ENCODE measurements at regions not wholly inside any gene's neighbourhood (a gene's known extent, or its start where the extent isn't known, plus 50 kb on each side); places are given as distances from the start of the nearest gene placed in this dataset.

DNA sequence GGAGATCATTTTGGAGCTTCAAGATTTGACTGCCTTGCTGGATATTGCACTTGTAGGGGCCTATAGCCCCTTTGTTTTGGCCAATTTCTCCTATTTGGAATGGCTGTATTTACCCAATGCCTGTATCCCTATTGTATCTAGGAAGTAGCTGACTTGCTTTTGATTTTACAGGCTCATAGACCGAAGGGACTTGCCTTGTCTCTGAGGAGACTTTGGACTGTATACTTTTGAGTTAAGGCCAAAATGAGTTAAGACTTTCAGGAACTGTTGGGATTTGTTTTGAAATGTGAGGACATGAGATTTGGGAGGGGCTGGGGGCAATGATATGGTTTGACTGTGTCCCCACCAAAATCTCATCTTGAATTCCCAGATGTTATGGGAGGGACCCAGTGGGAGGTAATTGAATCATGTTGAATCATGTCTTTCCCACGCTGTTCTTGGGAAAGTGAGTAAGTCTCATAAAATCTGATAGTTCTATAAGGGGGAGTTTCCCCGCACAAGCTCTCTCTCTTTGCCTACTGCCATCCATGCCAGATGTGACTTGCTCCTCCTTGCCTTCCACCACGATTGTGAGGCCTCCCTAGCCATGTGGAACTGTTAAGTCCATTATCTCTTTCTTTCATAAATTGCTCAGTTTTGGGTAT is 276.1 kb downstream of the LMX1A start:
- Histone ChIP-seq H3K9ac (ENCODE audit: low read depth in 1 of 2, low read length in 2 of 2) (no peak overlapping the region), H3K27me3 (ENCODE audit: control insufficient read depth in 4 of 4, insufficient read depth in 4 of 4, low read length in 3 of 4) (no peaks in the 10 kb centered on the region), H3K27ac (ENCODE audit: low read depth in 1 of 2, low read length in 2 of 2) (no peak overlapping the region), H3K4me1 (ENCODE audit: control insufficient read depth in 4 of 4, insufficient read depth in 4 of 4, low read length in 3 of 4) (no peaks in the 10 kb centered on the region), H3K9me3 (ENCODE audit: control insufficient read depth in 4 of 4, low read length in 3 of 4) (no peaks in the 10 kb centered on the region), H3K36me3 (ENCODE audit: control insufficient read depth in 4 of 4, insufficient read depth in 3 of 4, low read depth in 1 of 4, low read length in 3 of 4) (no peaks in the 10 kb centered on the region), H3K4me3 (ENCODE audit: low read depth in 1 of 3, low read length in 3 of 3) (no peak overlapping the region)
- TF ChIP-seq NR2F2 (IDR thresholded peaks at IDR 0.05) (no peak), FOXA1 (IDR thresholded peaks at IDR 0.05) (no peak), TAF1 (conservative IDR thresholded peaks at IDR 0.05) (no peak), RXRA (IDR thresholded peaks at IDR 0.05) (no peak), JUND (IDR thresholded peaks at IDR 0.05) (no peak), FOXA2 (IDR thresholded peaks at IDR 0.05) (no peak), HNF4A (conservative IDR thresholded peaks at IDR 0.05) (no peak), REST (IDR thresholded peaks at IDR 0.05) (no peak), MAX (IDR thresholded peaks at IDR 0.05) (no peak), YY1 (IDR thresholded peaks at IDR 0.05) (no peak), GABPA (IDR thresholded peaks at IDR 0.05 in 1 of 2, conservative IDR thresholded peaks at IDR 0.05 in 1 of 2) (no peak), RAD21 (IDR thresholded peaks at IDR 0.05) (no peak), EGR1 (IDR thresholded peaks at IDR 0.05; ENCODE audit: low read depth in 2 of 2) (no peak), ATF3 (IDR thresholded peaks at IDR 0.05) (no peak)
- TF ChIP-seq, protein P1, sequence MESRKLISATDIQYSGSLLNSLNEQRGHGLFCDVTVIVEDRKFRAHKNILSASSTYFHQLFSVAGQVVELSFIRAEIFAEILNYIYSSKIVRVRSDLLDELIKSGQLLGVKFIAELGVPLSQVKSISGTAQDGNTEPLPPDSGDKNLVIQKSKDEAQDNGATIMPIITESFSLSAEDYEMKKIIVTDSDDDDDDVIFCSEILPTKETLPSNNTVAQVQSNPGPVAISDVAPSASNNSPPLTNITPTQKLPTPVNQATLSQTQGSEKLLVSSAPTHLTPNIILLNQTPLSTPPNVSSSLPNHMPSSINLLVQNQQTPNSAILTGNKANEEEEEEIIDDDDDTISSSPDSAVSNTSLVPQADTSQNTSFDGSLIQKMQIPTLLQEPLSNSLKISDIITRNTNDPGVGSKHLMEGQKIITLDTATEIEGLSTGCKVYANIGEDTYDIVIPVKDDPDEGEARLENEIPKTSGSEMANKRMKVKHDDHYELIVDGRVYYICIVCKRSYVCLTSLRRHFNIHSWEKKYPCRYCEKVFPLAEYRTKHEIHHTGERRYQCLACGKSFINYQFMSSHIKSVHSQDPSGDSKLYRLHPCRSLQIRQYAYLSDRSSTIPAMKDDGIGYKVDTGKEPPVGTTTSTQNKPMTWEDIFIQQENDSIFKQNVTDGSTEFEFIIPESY (IDR thresholded peaks at IDR 0.05): no peak
- TF ChIP-seq, protein P2, sequence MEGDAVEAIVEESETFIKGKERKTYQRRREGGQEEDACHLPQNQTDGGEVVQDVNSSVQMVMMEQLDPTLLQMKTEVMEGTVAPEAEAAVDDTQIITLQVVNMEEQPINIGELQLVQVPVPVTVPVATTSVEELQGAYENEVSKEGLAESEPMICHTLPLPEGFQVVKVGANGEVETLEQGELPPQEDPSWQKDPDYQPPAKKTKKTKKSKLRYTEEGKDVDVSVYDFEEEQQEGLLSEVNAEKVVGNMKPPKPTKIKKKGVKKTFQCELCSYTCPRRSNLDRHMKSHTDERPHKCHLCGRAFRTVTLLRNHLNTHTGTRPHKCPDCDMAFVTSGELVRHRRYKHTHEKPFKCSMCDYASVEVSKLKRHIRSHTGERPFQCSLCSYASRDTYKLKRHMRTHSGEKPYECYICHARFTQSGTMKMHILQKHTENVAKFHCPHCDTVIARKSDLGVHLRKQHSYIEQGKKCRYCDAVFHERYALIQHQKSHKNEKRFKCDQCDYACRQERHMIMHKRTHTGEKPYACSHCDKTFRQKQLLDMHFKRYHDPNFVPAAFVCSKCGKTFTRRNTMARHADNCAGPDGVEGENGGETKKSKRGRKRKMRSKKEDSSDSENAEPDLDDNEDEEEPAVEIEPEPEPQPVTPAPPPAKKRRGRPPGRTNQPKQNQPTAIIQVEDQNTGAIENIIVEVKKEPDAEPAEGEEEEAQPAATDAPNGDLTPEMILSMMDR (IDR thresholded peaks at IDR 0.05; ENCODE audit: low read depth, low read length, missing input control): no peak
- no peak for DNase-seq (ENCODE audit: low spot score)
- WGBS: 64% methylated on average over 4 of the region's 4 CpGs

Data from liver (tissue), 8 donors.